ENCODE measurements at regions not wholly inside any gene's neighbourhood (a gene's known extent, or its start where the extent isn't known, plus 50 kb on each side); places are given as distances from the start of the nearest gene placed in this dataset.

- TF ChIP-seq CTCF (optimal IDR thresholded peaks at IDR 0.05 in 1 of 3, IDR thresholded peaks at IDR 0.05 in 1 of 3, conservative IDR thresholded peaks at IDR 0.05 in 1 of 3; ENCODE audit: extremely low read depth in 1 of 3, insufficient read depth in 2 of 3, low read length in 3 of 3) (no peak), EZH2 (IDR thresholded peaks at IDR 0.05; ENCODE audit: low read length) (no peak)
These were observed 467.4 kb downstream of the DIRAS2 start for GRCh38 chr9:90175257-90175656.

Data from keratinocyte (primary cell).